Cortex of kidney (tissue), 1 donor: ENCODE measurements at regions not wholly inside any gene's neighbourhood (a gene's known extent, or its start where the extent isn't known, plus 50 kb on each side); places are given as distances from the start of the nearest gene placed in this dataset.

Experiments used
- DNase-seq: peaks from one replicate; lab custom pipeline; 2025; lab: John Stamatoyannopoulos, UW

DNA sequence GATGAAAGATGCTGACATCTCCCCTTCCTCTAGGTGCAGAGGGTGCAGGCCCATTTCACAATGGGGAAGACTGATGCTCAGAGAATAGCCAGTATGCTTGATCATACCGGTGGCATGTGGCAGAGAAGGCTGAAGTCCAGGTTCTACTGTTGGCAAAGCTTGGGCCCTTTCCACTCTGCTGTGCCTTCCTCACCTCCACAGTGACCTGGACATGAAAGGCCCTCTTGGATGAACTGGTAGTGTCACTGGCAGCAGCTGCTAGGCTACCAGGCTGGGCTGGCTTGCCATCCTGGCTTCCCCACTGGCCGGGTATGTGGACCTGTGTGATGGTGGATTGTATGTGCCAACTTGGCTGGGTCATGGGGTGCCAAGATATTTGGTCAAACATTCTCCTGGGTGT lies 92.0 kb downstream of the GADD45G start:
- DNase-seq, result no peak

DNA sequence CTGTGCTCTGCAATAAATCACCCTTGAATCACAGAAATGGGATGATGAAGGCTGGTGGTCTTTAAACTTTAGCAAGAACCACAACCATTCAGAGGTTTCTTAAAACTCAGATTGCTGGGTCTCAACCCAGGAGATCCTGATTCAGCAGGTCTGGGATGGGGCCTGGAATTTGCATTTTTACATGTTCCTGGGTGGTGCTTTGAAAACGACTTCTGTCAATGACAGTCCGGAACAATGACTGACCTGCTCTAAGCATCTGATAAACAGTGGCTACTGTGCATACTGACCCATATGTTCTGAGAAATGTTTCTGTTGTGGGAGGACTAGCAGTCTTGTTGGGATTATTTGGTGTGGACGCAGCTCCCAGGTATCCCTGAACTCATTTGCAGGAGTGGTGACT lies 92.7 kb downstream of the GADD45G start:
- no peak for DNase-seq

DNA sequence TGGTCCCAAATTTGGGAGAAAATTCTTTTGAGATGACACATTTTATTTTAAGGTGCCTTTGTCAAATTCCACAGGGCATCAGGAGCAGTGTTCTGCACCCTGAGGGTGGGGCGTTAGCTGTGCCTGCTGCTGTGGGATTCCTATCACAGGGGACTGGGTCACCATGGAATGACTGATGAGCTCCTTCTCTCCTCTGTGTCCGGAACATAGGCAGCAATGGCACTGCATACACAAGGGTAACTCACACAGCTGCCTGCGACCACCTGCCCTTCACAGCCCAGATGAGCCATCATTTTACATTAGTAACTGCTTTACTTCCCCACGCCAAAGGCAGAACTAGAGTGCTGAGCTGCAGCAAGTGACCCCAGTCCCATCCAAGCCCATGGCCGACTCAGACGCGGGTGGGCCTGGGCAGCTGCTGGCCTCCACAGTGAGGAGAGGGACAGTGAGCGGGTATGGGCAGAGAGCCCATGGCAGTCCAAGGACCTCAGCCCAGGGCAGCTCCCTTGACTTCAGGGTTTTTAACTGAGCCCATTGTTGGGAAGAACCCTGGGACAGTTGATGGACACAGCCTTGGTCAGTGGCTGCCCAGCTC lies 93.7 kb downstream of the GADD45G start:
- no peak for DNase-seq

DNA sequence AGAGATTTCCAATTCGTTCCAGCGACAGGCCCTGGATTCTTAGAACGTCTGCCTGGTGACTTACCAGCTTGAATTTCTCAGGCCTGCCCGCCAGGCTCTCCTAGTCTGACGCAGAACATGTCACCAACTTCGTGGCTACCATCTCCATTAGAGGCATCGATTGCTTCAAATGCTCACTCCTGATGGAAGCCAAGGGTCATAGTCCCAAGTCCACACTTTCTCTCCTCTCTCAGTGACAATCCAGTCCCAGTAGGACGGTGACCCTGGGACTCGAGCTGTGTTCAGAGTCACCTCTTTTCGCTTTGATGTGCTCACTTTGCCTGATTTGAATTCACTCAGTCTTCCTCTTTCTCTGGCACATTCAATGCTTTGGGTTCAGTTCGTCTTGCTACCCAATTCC lies 94.8 kb downstream of the GADD45G start:
- DNase-seq, result no peak

DNA sequence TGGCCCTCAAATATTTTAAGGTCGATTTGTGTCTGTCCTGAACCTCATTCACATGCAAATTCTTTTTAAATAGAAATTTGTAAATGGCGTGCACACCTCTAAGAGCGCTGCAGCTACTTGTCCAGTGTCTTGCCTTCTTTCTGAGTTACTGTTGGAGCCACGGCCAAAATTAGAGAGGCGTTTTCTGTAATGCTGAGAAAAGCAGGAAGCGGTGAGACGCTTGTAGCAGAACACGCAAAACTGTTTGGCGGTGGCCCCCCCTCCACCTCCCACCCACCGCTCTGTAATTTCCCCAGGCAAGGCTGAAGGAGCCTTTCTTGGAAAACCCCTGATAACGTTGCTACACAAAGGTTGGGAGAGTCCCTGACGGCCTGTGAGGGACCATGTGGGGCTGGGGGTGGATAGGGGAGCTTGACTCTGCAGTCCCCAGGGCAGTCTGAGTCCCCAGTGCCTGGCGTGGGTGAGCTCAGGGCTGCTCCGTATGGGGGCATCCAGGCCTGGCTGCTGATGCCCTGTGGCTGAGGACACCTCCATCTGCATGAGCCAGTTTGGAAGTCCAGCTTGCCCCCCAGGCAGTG lies 96.5 kb downstream of the GADD45G start:
- no peak for DNase-seq

DNA sequence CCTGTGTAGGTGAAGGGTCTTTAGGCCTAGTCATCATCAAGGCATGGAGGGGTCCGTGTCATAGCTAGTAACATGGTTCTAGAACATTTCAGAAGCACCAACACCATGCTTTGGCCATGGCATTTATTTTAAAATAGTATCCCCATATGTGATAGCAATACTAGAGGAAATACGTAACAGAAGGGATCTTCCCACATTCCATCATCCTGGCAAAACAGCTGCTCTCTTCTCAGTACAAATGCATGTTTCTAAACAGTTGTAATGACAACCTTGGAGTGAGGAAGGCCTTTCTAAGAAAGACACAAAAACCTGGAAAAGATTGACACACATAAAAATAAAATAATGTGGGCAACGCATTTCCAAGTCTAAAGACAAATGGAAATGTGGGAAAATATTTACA lies 97.6 kb downstream of the GADD45G start:
- DNase-seq, result no peak

DNA sequence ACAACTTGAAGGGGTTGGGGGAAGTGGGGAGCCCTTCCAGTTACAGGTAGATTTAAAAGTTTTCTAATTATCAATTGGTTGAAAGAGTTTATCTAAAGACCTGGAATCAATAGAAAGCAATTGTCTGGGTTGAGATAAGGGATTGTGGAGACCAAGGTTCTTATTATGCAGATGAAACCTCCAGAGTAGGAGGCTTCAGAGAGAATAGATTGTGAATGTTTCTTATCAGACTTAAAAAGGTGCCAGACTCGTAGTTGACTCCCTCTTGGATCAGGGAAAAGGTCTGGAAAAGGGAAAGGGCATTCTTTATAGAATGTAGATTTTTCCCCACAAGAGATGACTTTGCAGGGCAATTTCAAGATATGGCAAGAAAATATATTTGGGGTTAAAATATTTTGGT lies 100.8 kb downstream of the GADD45G start:
- DNase-seq, result no peak

DNA sequence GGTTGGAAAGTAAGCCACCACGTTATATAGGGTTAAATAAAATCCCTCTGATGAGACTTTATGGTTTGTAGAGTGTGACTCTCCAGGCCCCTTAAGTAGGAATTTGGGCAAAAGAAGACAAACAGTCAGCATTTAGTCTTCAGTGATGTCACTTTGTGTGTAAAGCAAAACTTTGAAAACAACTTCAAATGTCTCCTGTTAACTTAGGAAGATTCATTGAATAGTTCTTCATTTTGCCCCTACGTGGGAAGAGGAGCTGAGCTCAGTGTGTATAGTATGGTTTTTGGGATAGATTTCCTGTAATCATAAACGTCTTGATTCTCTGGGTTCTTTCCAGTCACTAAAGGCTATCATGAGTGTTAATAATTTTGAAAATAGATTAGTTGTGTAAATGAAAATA lies 101.3 kb downstream of the GADD45G start:
- no peak for DNase-seq

DNA sequence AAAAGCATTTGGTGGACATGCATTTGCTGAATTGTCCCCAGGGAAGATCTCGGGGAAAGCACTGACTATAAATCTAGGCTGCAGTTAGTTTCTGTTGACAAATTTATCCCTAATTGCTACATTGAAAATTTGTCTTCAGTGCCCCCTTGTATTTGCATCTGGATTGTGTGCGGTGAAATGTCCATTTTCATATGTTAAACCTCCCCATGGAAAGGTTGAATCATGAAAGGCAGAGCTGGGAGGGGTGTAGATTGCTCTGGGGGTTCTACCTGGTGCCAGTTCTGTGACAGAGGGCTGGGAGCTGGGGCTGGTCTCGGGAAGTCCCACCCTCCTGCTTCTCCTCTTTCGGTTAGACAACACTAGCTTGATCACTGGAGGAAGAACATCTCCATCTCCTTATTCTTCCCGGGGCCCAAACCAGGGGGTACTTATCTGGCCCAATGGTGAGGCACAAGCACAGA lies 101.9 kb downstream of the GADD45G start:
- no peak for DNase-seq

DNA sequence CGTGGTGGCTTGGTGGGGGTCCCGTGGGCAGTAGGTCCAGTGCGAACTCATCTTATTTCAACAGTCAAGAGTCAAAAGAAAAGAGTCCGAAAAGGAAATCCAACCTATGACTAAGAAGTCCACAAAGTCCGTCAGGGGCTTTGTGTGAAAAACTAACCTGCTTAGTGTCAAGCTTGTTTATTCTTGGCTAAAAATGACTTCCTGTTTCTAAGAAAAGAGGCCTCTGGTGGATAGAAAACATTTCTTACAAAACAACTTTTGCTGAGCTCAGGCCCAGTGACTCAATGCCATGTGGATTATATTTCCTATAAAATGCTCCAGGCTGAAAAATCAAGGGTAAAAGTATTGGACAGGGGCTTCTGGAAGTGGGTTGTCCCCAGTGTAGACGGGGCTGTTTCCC lies 105.9 kb downstream of the GADD45G start:
- no peak for DNase-seq

DNA sequence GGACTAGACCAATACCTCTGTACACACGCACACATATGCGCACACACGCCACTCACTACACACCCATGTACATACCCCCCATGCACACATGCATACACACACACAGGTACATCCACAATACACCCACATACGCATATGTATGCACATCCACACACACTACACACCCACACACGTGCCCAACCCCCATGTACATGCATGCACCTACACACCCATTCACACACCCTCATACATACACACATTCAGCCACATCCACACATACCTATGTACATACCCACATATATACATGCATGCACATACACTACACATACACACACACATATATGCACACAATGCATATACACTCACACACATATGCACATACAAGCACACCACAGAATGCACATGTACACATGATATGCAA lies 107.1 kb downstream of the GADD45G start:
- DNase-seq, result no peak

DNA sequence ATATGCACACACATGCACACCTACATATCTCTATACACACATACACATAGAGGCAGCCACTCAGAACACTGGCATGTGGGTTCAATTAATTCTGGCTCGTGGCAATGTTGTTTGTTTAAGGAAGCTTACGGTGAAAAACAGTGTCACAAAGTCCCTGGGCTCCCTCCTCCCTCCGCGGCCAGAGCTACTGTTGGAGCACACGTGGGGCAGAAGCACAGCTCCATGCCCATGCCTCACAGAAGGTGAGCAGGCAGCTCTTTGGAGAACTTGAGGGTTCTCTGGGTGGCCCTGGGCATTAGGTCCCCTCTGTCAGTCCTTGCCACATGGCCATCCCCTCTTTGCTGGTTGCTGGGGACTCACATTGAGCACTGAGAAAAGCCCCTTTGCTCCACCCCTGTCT lies 107.5 kb downstream of the GADD45G start:
- no peak for DNase-seq

DNA sequence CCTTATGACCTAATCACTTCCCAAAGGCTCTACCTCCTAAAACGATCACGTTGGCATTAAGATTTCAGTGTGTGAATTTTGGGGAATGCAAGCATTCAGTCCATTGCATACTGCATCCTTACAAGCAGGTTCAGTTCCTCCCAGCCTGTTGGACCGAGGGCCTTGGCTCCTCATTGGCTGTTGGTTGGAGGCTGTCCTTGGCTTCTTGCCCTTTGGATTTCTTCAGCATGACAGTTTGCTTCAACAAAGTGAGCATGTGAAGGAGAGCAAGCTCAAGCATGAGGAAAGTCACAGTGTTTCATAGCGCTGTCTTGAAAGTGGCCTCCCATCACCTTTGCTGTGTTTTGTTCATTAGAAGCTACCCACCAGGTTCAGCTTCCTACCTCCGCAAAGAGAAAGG lies 109.5 kb downstream of the GADD45G start:
- no peak for DNase-seq

DNA sequence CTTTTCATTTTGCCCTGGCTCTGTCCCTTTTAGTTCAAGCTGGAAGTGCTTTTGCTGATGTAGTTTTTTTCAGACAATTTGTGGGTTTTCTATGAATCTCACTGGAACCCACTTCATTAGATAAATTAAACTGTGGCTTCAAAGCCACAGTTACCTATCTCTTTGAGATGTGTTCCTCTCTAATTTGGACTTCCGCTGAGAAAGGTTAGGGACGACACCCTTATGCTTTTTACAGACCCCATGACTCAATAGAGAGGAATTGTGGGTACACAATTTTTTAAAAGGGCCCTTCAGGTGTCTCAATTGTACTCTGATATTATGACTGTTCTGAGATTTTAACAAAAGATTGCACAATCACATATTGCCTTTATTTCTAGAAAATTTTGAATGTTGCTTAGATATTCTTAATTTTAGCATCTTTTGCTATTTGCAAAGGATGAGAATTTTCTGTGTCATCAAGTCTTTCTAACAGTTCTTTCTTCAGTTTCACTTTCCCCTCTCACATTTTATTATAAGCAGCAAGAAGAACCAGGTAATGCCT lies 110.6 kb downstream of the GADD45G start:
- no peak for DNase-seq

DNA sequence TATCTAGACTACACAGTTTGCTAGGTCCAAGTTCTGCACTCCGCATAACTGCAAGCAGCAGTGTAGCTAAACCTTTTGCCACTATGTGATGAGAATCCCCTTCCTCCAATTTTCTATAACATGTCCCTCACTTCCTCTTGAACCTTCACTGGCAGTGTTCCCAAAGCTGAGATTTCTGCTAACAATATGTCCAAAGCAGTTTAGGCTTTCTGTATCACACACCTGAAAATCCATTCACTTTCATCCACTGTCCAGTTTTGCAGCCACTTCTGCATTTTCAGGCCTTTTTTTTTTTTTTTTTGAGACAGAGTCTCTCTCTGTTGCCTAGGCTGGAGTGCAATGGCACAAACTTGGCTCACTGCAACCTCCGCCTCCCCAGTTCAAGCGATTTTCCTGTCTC lies 111.1 kb downstream of the GADD45G start:
- DNase-seq, result no peak

DNA sequence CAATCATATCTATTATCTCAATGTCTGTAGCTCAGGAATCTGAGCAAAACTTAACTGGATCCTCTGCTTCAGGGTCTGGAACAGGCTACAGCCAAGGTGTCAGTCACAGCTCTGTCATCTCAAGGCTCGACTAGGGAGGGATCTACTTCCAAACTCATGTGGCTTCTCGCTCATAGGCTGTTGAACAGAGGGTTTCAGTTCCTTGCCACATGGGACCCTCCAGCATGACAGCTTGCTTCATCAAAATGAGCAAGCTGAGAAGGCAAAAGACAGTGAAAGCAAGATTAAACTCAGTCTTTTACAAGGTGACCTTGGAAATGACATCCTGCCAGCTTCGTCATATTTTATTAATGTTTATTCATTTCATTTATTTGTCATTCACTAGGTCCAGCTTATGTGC lies 111.7 kb downstream of the GADD45G start:
- DNase-seq, result no peak

DNA sequence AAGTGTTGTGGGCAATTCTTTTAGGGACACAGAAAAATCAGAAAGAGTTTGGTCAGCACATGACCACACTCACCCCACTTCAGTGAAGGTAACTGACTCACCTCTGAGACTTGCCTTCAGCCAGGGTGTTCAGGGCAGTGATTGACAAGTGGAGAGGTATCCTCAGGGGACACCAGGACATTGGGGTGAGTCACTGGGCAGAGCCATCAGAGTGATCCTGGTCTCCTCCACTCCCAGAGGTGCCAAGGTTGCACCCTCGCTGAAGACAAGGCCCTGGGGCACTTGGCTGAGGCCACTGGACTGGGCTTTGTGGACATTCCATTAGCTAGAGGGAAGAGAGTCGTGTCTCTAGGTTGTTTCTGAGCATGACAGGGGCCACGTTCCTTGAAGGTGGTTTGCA lies 113.4 kb downstream of the GADD45G start:
- DNase-seq, result no peak

DNA sequence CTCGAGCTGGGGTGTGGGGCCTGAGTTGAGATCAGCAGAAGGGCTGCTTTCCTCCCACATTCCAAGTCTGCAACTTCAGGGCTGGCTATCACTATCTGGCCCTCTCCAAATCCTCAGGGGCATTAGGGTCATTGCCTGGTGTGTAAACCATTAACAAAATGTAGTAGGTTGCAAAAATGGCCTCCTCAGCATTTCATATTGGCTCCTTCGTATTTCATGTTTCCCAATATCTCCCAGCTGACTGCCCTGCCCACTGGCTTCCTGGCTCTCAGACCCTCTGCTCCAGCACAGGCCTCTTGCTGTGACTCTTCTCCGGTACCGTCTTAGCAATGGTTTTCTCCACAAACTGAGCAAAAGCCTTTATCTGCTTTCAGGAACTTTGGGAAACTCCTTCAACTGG lies 113.8 kb downstream of the GADD45G start:
- DNase-seq, result no peak

DNA sequence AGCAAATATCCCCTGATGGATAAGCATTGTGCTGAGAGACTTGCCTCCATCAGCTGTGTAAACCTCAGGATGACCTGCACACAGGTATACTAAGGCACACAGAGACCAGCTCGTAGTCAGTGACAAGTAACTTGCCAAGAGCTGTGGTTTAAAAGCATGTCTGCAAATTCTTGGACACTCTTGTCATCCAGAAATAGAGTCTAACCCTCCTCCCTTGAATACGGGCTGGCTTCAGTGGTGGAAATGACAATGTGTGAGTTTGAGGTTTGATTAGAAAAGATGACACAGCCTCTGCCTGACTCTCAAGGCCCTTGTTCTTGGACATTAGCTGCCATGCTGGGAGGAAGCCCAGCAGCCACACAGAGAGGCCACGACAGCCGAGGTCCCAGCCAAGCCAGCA lies 114.4 kb downstream of the GADD45G start:
- DNase-seq, result no peak

DNA sequence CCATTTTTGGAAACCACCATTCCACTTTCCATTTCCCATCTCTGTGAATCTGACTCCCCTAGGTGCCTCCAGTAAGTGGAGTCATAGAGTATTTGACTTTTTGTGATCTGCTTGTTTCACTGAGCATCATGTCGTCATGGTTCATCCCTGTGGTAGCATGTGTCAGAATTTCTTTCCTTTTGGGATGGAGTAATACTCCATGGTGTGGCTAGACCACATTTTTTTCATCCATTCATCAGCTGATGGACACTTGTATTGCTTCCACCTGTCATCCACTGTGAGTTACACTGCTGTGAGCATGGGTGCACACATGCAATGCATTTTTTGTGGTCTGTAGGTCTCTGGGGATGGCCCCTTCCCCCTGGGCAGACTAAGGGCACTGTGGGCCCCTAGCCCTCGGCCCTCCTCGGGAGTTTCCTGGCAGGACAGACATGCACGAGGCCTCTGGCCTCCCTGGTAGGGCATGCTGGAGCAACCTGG lies 115.9 kb downstream of the GADD45G start:
- DNase-seq, result no peak

DNA sequence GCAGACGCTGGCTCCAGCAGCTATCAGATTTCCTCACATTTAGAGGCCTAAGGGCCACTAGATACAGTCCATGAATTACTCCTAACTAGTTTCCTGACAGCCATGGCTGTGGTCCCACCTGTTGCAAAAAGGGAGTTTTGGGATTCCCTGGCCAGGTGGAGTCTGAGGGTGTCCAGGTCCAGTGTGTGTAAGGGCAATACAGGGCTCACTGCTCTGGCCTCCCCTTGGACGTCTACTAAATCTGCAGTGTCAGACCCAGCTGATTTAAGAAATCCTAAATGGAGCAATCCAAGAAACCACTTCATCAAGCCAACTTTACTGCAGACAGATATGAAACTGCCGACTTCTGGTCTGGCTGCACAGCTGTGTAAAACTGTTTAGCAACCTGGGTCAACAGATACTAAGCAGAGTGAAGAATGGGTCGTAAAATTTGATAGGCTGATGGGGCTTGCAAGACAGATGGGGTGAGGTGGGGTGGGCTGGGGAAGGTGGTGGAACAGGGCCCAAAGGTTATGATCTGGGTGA lies 116.4 kb downstream of the GADD45G start:
- no peak for DNase-seq

DNA sequence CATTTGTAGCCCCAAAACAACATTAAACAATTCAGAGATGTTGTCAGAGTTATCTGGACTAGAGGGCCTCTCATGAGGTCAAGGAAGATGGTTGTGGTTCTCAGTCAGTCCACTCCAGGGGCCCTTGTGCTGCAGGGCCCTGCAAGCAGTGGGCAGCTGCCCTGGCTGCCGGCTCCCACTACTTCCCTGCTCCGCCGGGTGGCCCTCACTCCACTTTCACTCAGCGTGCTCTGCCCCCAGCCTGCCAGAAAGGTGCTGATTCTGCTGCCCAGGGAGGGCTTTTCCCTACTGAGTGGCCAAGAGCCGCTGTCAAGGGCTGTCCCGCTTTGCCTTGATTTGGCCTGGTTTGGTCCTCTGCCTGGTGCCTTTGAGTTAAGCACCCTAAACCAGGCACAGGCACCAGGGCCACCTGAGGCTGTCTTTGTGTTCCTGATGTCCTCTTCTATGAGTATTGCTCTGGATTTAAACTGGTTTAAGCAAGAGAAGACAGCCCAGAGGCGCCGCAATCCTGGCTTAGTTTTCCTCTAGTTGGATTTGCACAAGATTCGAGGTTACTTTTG lies 117.2 kb downstream of the GADD45G start:
- DNase-seq, result no peak

DNA sequence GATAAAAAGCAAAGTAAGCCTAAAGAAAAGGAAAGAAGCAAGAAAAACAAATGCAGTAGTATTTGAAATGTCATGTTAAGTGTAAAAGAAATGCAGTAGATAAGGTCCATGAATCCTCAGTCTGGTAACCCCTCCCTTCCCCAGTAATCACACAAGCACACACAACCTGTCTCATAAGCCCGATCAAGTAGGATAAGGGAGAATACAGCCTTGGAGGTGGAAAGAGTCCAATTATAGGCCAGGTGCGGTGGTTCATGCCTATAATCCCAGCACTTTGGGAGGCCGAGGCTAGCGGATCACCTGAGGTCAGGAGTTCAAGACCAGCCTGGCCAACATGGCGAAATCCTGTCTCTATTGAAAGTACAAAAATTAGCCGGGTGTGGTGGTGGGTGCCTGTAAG lies 117.9 kb downstream of the GADD45G start:
- DNase-seq, result no peak
